IMR-90 (cell line): ENCODE measurements at regions not wholly inside any gene's neighbourhood (a gene's known extent, or its start where the extent isn't known, plus 50 kb on each side); places are given as distances from the start of the nearest gene placed in this dataset.
A peak's percentile ranks its signal among the peaks of the same experiment; 100 is the strongest.

Experiments used
- ATAC-seq: fragments of 200-7000 bp; cut with Tn5 transposase; 2 replicates; pipeline ENCODE4 v1.9.1; 2020; ENCODE audit warnings: low read depth, mild to moderate bottlenecking, moderate library complexity
- BruUV-seq: library from RNA; stranded (reverse); fragments of 400-500 nt; replicated peaks from 2 replicates; lab custom pipeline; 2021; lab: Mats Ljungman, UMichigan
- CTCF ChIA-PET: fragments of 300-600 bp; formaldehyde crosslinking; extraction: SDS; loops from one replicate; lab custom pipeline; 2021; ENCODE audit warnings: antibody characterized with exemption; lab: Yijun Ruan, JAX
- POLR2A ChIA-PET: fragments of 300-600 bp; sonication (Branson Sonifier 250); formaldehyde crosslinking; loops from one replicate; lab custom pipeline; 2022; ENCODE audit warnings: antibody characterized with exemption; ENCODE audit not compliant: unreplicated experiment; lab: Charles Lee
- DNase-seq: peaks from one replicate; pipeline ENCODE4 v3.0.0; 2013
- H2AFZ ChIP-seq: replicated peaks from 2 replicates; pipeline ENCODE3; 2013; ENCODE audit warnings: low read length, mild to moderate bottlenecking; ENCODE audit not compliant: poor library complexity
- H2AK5ac ChIP-seq: 2 replicates; pipeline ENCODE4 v1.6.1; 2013; ENCODE audit warnings: low read depth, low read length, inconsistent platforms
- H2AK9ac ChIP-seq: replicated peaks from 2 replicates; pipeline ENCODE3; 2013; ENCODE audit warnings: mild to moderate bottlenecking, low read depth, low read length, moderate library complexity; ENCODE audit not compliant: poor library complexity
- H2BK120ac ChIP-seq: 2 replicates; pipeline ENCODE4 v1.6.1; 2013; ENCODE audit warnings: low read depth, low read length, inconsistent platforms
- H2BK15ac ChIP-seq: 3 replicates; pipeline ENCODE4 v1.6.1; 2013; ENCODE audit warnings: low read depth, low read length, inconsistent platforms
- H2BK20ac ChIP-seq: 2 replicates; pipeline ENCODE4 v1.6.1; 2013; ENCODE audit warnings: low read depth, mild to moderate bottlenecking, inconsistent platforms, low read length, moderate library complexity
- H2BK5ac ChIP-seq: 2 replicates; pipeline ENCODE4 v1.6.1; 2013; ENCODE audit warnings: mild to moderate bottlenecking, low read depth, low read length, inconsistent platforms; ENCODE audit not compliant: poor library complexity, severe bottlenecking
- H3K14ac ChIP-seq: replicated peaks from 2 replicates; pipeline ENCODE4 v1.6.1; 2013; ENCODE audit warnings: low read depth, low read length, inconsistent platforms
- H3K18ac ChIP-seq: 2 replicates; pipeline ENCODE4 v1.6.1; 2013; ENCODE audit warnings: low read depth, low read length, control low read depth
- H3K23ac ChIP-seq: 2 replicates; pipeline ENCODE4 v1.6.1; 2013; ENCODE audit warnings: low read depth, low read length, inconsistent platforms
- H3K27ac ChIP-seq: 2 replicates; pipeline ENCODE4 v1.5.1; 2013; ENCODE audit warnings: mild to moderate bottlenecking, control low read depth, low read length; ENCODE audit not compliant: insufficient read depth
- H3K27me3 ChIP-seq: 2 replicates; pipeline ENCODE4 v1.6.1; 2013; ENCODE audit warnings: low read length; ENCODE audit not compliant: control insufficient read depth, insufficient read depth
- H3K36me3 ChIP-seq: 2 replicates; pipeline ENCODE4 v1.6.1; 2013; ENCODE audit warnings: low read length, mixed read lengths; ENCODE audit not compliant: control insufficient read depth, insufficient read depth
- H3K4ac ChIP-seq: 2 replicates; pipeline ENCODE4 v1.6.1; 2013; ENCODE audit warnings: low read depth, low read length, inconsistent platforms
- H3K4me1 ChIP-seq: 2 replicates; pipeline ENCODE4 v1.6.1; 2013; ENCODE audit warnings: low read length, mixed read lengths; ENCODE audit not compliant: control insufficient read depth, insufficient read depth
- H3K4me2 ChIP-seq: 2 replicates; pipeline ENCODE4 v1.6.1; 2013; ENCODE audit warnings: low read depth, mild to moderate bottlenecking, control low read depth, low read length, moderate library complexity
- H3K4me3 ChIP-seq: 2 replicates; pipeline ENCODE4 v1.5.1; 2013; ENCODE audit warnings: low read depth, mild to moderate bottlenecking, control low read depth, low read length, moderate library complexity; ENCODE audit not compliant: insufficient read depth
- H3K56ac ChIP-seq: 2 replicates; pipeline ENCODE4 v1.6.1; 2013; ENCODE audit warnings: low read length, inconsistent platforms; ENCODE audit not compliant: insufficient read depth; ENCODE audit errors: extremely low read depth
- H3K79me1 ChIP-seq, 2 experiments: 2 replicates each; pipeline ENCODE4 v1.6.1; 2013; ENCODE audit warnings: low read length in 2 of 2, inconsistent platforms in 1 of 2, low read depth in 1 of 2
- H3K9ac ChIP-seq: 2 replicates; pipeline ENCODE4 v1.6.1; 2013; ENCODE audit warnings: low read depth, low read length, control low read depth
- H3K9me1 ChIP-seq: 2 replicates; pipeline ENCODE4 v1.6.1; 2013; ENCODE audit warnings: low read length, inconsistent platforms; ENCODE audit not compliant: insufficient read depth
- H3K9me3 ChIP-seq: 2 replicates; pipeline ENCODE4 v1.6.1; 2013; ENCODE audit warnings: low read length; ENCODE audit not compliant: control insufficient read depth, insufficient read depth
- H4K20me1 ChIP-seq: 2 replicates; pipeline ENCODE4 v1.6.1; 2013; ENCODE audit warnings: low read length, inconsistent platforms; ENCODE audit not compliant: insufficient read depth
- H4K5ac ChIP-seq: 2 replicates; pipeline ENCODE4 v1.6.1; 2013; ENCODE audit warnings: mild to moderate bottlenecking, low read depth, low read length, control low read depth
- H4K8ac ChIP-seq, 2 experiments: 2 replicates each; pipeline ENCODE4 v1.6.1; 2013; ENCODE audit warnings: low read depth in 2 of 2, low read length in 2 of 2, control low read depth in 1 of 2, inconsistent platforms in 1 of 2
- H4K91ac ChIP-seq: 2 replicates; pipeline ENCODE4 v1.6.1; 2013; ENCODE audit warnings: low read depth, low read length, inconsistent platforms; ENCODE audit not compliant: insufficient read depth
- BHLHE40 ChIP-seq: fragments of 150-350 bp; IDR thresholded peaks from 2 replicates; pipeline ENCODE4 v1.6.1; 2016; ENCODE audit warnings: mild to moderate bottlenecking, low read depth, low read length
- CEBPB ChIP-seq: IDR thresholded peaks from 2 replicates; pipeline ENCODE4 v1.6.1; 2012; ENCODE audit warnings: low read depth, low read length, improper control_type of control experiment
- CTCF ChIP-seq: conservative IDR thresholded peaks from 2 replicates; pipeline ENCODE4 v1.5.1; 2012; ENCODE audit warnings: mild to moderate bottlenecking, low read depth, low read length, improper control_type of control experiment
- ELK1 ChIP-seq: fragments of 150-350 bp; IDR thresholded peaks from 2 replicates; pipeline ENCODE4 v1.6.1; 2016; ENCODE audit warnings: low read depth, mild to moderate bottlenecking, low read length, moderate library complexity, borderline replicate concordance
- FOS ChIP-seq: fragments of 150-350 bp; IDR thresholded peaks from 2 replicates; pipeline ENCODE4 v1.6.1; 2016; ENCODE audit warnings: low read depth, low read length
- MAFK ChIP-seq: IDR thresholded peaks from 2 replicates; pipeline ENCODE4 v1.6.1; 2012; ENCODE audit warnings: low read depth, low read length, improper control_type of control experiment
- MAZ ChIP-seq: IDR thresholded peaks from 2 replicates; pipeline ENCODE4 v1.6.1; 2012; ENCODE audit warnings: low read depth, mild to moderate bottlenecking, low read length, improper control_type of control experiment, moderate library complexity, borderline replicate concordance
- POLR2A ChIP-seq: IDR thresholded peaks from 2 replicates; pipeline ENCODE4 v1.6.1; 2012; ENCODE audit warnings: mild to moderate bottlenecking, low read depth, low read length
- RAD21 ChIP-seq: IDR thresholded peaks from 2 replicates; pipeline ENCODE4 v1.6.1; 2012; ENCODE audit warnings: low read length, improper control_type of control experiment
- RFX5 ChIP-seq: IDR thresholded peaks from 2 replicates; pipeline ENCODE4 v1.8.0; 2012; ENCODE audit warnings: low read depth, mild to moderate bottlenecking, low read length, moderate library complexity
- SMC3 ChIP-seq: fragments of 150-350 bp; IDR thresholded peaks from 2 replicates; pipeline ENCODE4 v1.6.1; 2016; ENCODE audit warnings: low read depth, mild to moderate bottlenecking, antibody characterized with exemption, low read length, moderate library complexity
- USF2 ChIP-seq: fragments of 150-350 bp; IDR thresholded peaks from 2 replicates; pipeline ENCODE4 v1.6.1; 2017; ENCODE audit warnings: mild to moderate bottlenecking, antibody characterized with exemption, low read length, low read depth
- WGBS, 2 experiments: methylation state at CpG; one replicate each; pipeline versions ENCODE4 v1.1.5 to v1.1.7; 2013; ENCODE audit warnings: missing lambda C conversion rate in 2 of 2; ENCODE audit not compliant: insufficient read length in 1 of 2; ENCODE audit errors: extremely low coverage in 2 of 2; 5-methylcytosine and 5-hydroxymethylcytosine counted together
- dilution Hi-C: fragments of 300-500 bp; cut with HindIII; formaldehyde crosslinking; loops from one replicate; pipeline ENCODE4 v1.14.3; 2018; ENCODE audit warnings: low sequenced_read_pairs; ENCODE audit not compliant: unreplicated experiment
- in situ Hi-C: fragments of 300-500 bp; cut with MboI; formaldehyde crosslinking; loops from 3 replicates; pipeline ENCODE4 v1.14.3; 2019; ENCODE audit warnings: low sequenced_read_pairs, inconsistent platforms, mixed read lengths
- intact Hi-C: fragments of 100-400 bp; cut with micrococcal nuclease; formaldehyde crosslinking; loops from 2 replicates; pipeline ENCODE4 v1.10.0; 2022

DNA sequence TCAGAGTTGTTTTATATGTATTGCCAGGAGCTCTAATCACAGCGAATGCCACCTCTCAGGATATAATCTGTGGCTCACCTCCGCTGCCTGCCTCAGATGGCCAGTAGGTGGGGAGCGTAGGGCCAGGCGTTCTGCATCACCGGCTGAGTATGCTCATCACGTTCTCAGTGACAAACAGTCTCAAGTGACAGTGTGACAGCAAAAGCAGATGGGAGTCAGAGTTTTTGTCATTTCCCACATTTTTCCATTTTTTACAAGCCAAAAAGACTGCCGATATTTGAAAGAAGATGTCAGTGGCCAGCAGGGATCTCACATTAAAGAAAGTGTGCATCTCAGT is 208.7 kb downstream of the ALDH8A1 start:
- Histone ChIP-seq H3K9me3 (no peaks in the 10 kb centered on the region), H2AFZ (no peak overlapping the region), H3K36me3 (no peaks in the 10 kb centered on the region), H3K14ac (0 out of 2 replicates have a peak overlapping the region, but pooled peaks have one; percentile 19), H3K18ac (no peak overlapping the region), H2AK5ac (peak overlapping the region; percentile 80), H3K4me1 (peaks cover 4% of the 10 kb centered on the region; the same call in 1 of the 2 replicates), H3K27me3 (no peaks in the 10 kb centered on the region), H3K4ac (no peak overlapping the region), H2BK15ac (peak overlapping the region; percentile 70; the same call in 2 of the 3 replicates), H3K79me1 (no peaks in the 10 kb centered on the region), H2BK20ac (no peak overlapping the region; the same call in 1 of the 2 replicates), H3K56ac (no peak overlapping the region), H3K23ac (no peak overlapping the region), H2BK5ac (no peak overlapping the region), H4K91ac (peak overlapping the region; percentile 21), H4K8ac (peak overlapping the region in 1 of 2 experiments; percentile 70; a peak in 1 of 4 replicates), H2BK120ac (no peak overlapping the region), H3K9me1 (peaks cover 8% of the 10 kb centered on the region; the same call in 1 of the 2 replicates), H3K4me3 (no peak overlapping the region), H3K27ac (no peak overlapping the region), H4K5ac (no peak overlapping the region), H2AK9ac (no peak overlapping the region), H4K20me1 (no peaks in the 10 kb centered on the region), H3K9ac (no peak overlapping the region), H3K4me2 (no peak overlapping the region)
- no peak for TF ChIP-seq RFX5
- TF ChIP-seq MAZ: no peak
- no peak for TF ChIP-seq USF2
- TF ChIP-seq BHLHE40: no peak
- no peak for TF ChIP-seq FOS
- no peak for TF ChIP-seq CEBPB
- TF ChIP-seq CTCF: no peak
- no peak for TF ChIP-seq MAFK
- TF ChIP-seq RAD21: no peak
- TF ChIP-seq SMC3: no peak
- no peak for TF ChIP-seq ELK1
- TF ChIP-seq POLR2A: no peak
- DNase-seq (no peak), ATAC-seq (no peak)
- WGBS, 2 experiments: 70% methylated on average over 2 of the region's 7 CpGs; no CpG with 5 or more reads in 1 of the 2 experiments
- ChIA-PET CTCF (no interaction called here), POLR2A (no interaction called here)
- BruUV-seq: no TSS peak
- in situ Hi-C loops (no loop called here), intact Hi-C loops (loop anchor here (5.0 kb wide), 1 partner anchor 79 kb away; no protein-coding TSS in a partner anchor), dilution Hi-C loops (no loop called here)
